ENCODE measurements at regions not wholly inside any gene's neighbourhood (a gene's known extent, or its start where the extent isn't known, plus 50 kb on each side); places are given as distances from the start of the nearest gene placed in this dataset.

DNA sequence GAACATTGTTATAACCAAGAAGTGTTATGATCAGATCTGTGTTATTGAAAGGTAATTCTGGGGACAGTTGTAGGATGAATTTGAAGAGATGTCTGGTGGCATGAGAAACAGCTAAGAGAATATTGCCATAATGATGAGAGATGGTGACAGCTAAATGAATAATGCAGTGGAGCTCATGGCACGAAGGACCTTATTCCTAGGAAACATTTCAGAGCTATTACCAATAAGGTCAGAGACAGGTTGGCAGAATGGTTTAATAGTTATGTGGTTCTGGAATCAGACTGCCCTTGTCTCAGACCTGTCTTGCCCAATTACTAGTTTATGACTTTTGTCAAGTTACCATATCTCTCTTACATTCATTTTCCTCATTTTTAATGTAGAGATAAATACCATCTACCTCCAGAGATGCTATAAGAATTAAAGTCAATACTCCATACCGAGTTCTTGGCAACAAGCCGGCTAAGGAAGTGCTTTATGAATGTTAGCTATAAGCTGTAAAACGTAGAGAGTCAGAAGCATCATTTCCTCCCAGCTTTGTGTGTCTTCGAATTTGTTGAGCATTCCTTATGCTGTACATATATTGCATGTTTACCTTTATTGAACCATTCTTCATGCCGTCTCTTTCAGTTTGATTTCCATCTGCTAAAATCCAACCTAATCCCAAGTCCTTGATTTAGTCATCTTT is 73.6 kb upstream of the COL5A2 start:
- 83% methylated on average over 2 of the region's 6 CpGs for WGBS (ENCODE audit: insufficient coverage, low lambda C conversion rate)
- no peak overlapping the region for H3K27ac ChIP-seq (ENCODE audit: low read length)
- peak in 1 of 2 donors; percentile 11 for DNase-seq
- no peaks in the 10 kb centered on the region for H3K4me1 ChIP-seq (ENCODE audit: control insufficient read depth, insufficient read depth, low read length)
- no peaks in the 10 kb centered on the region for H3K27me3 ChIP-seq (ENCODE audit: control insufficient read depth, insufficient read depth, low read length)
- H3K4me3 ChIP-seq (ENCODE audit: low read length): no peak overlapping the region
- no peaks in the 10 kb centered on the region for H3K36me3 ChIP-seq (ENCODE audit: control insufficient read depth, insufficient read depth, low read length)
- no peaks in the 10 kb centered on the region for H3K9me3 ChIP-seq (ENCODE audit: control insufficient read depth, low read depth, low read length)

DNA sequence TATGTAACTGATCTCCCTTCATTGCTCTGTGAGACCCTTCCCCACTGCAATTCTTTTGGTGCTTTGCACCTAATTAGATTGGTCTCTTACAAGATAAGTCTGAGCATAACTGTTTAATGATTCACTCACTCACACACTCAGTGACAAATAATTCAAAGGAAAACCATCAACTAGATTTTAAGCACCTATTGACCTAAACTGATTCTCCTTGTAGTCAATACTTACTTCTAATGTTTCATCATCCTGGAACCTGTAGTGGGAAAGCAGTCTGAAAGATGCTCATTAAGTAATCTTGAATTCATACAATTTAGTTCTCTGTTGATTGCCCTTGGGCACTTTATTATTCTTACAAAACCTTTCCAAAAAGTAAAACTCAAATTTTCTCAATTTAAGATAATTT is 74.3 kb upstream of the COL5A2 start:
- Histone ChIP-seq H3K36me3 (ENCODE audit: control insufficient read depth, insufficient read depth, low read length) (no peaks in the 10 kb centered on the region), H3K9me3 (ENCODE audit: control insufficient read depth, low read depth, low read length) (no peaks in the 10 kb centered on the region), H3K4me1 (ENCODE audit: control insufficient read depth, insufficient read depth, low read length) (no peaks in the 10 kb centered on the region), H3K27ac (ENCODE audit: low read length) (no peak overlapping the region), H3K27me3 (ENCODE audit: control insufficient read depth, insufficient read depth, low read length) (no peaks in the 10 kb centered on the region), H3K4me3 (ENCODE audit: low read length) (no peak overlapping the region)
- no peak for DNase-seq

DNA sequence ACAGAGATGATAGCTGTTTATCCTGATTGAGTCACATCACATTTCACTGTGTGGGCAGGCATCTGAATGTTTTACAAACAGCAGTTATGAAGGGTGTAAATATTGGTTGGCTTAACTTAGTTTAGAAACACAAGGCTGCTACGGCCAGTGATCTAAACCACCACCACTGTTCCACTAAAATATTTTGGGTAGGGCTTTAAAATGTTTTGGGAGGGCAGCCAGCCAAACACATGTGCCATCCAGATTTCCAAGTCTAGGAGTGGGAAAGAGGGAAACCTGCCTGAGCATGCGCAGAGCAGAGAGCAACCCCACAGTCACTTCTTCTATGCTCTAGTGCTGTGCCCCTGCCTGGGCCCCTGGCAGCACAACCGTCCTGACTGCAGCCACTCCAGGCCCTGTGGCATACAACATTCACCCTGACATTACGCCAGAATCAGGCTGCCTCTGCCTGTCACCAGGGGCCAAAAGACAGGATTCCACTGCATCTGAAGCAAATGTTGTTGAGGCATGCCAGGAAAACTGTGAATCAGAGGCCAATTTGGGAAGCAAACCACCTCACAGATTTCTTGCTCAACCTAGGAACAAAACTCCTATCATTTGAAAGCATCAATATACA is 74.8 kb upstream of the COL5A2 start:
- H3K36me3 ChIP-seq (ENCODE audit: control insufficient read depth, insufficient read depth, low read length): no peaks in the 10 kb centered on the region
- no peak overlapping the region for H3K27ac ChIP-seq (ENCODE audit: low read length)
- no CpG with 5 or more reads among the region's 4 CpGs for WGBS (ENCODE audit: insufficient coverage, low lambda C conversion rate)

DNA sequence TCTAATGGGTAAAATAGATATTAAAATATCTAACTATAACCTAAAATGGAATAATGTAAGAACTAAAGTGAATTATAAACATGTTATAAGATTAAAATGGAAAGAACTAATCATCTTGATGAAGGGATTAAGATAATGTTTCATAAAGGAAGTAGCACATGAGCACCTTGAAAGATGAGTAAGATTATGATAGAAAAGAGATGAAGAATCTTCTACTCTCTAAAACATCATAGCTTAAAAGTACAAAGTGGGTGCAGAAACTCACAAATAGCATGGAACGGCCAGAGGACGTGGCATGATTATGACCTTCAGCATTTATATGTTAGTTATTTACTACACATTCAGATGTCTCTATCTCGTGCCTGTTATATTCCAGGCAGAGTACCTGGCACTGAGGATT is 76.2 kb upstream of the COL5A2 start:
- DNase-seq: no peak
- Histone ChIP-seq H3K9me3 (ENCODE audit: control insufficient read depth, low read depth, low read length) (no peaks in the 10 kb centered on the region), H3K27me3 (ENCODE audit: control insufficient read depth, insufficient read depth, low read length) (no peaks in the 10 kb centered on the region), H3K4me1 (ENCODE audit: control insufficient read depth, insufficient read depth, low read length) (no peaks in the 10 kb centered on the region), H3K4me3 (ENCODE audit: low read length) (no peak overlapping the region), H3K36me3 (ENCODE audit: control insufficient read depth, insufficient read depth, low read length) (no peaks in the 10 kb centered on the region), H3K27ac (ENCODE audit: low read length) (no peak overlapping the region)
- WGBS (ENCODE audit: insufficient coverage, low lambda C conversion rate): no CpG with 5 or more reads among the region's 3 CpGs

More for the DNA sequence above, 74.8 kb upstream of the COL5A2 start:
- DNase-seq: no peak
- H3K4me3 ChIP-seq (ENCODE audit: low read length): no peak overlapping the region
- no peaks in the 10 kb centered on the region for H3K27me3 ChIP-seq (ENCODE audit: control insufficient read depth, insufficient read depth, low read length)
- no peaks in the 10 kb centered on the region for H3K9me3 ChIP-seq (ENCODE audit: control insufficient read depth, low read depth, low read length)
- H3K4me1 ChIP-seq (ENCODE audit: control insufficient read depth, insufficient read depth, low read length): no peaks in the 10 kb centered on the region

DNA sequence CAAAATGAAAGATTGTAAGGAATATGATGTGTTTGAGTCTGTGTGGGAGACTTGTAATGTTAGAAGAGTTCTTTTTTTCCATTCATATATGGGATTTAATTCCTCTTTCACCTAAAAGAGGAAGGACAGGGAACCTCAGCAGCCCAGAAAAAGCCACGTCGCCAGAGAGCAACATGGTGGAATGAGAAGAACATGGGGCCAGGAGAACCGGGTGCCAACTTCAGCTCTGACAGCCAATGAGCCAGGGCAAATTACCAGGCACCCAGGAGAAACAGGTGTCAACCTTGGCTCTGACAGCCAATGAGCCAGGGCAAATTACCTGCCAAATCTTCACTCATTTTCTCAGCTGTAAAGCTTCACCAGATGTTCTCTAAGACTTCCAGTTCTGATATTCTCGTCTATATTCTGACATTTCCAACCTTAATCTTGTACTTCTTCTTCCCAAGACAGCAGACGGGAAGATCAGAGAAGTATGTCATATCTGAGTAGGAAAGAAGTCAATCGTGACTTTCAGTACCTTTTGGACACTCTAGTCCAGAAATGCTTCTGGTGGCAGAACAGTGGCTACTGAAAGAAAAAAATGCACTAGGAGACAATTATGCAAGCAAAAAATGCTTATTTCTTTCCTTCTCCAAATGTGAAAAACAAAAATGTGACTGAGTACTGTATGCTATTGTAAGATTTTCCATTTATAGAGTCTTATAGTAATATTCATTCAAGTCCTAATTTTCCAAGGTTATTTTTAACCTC is 79.2 kb upstream of the COL5A2 start:
- no peak for DNase-seq
- H3K4me3 ChIP-seq (ENCODE audit: low read length): no peak overlapping the region
- no peaks in the 10 kb centered on the region for H3K9me3 ChIP-seq (ENCODE audit: control insufficient read depth, low read depth, low read length)
- H3K27me3 ChIP-seq (ENCODE audit: control insufficient read depth, insufficient read depth, low read length): no peaks in the 10 kb centered on the region
- no peak overlapping the region for H3K27ac ChIP-seq (ENCODE audit: low read length)
- no peaks in the 10 kb centered on the region for H3K36me3 ChIP-seq (ENCODE audit: control insufficient read depth, insufficient read depth, low read length)
- no peaks in the 10 kb centered on the region for H3K4me1 ChIP-seq (ENCODE audit: control insufficient read depth, insufficient read depth, low read length)
- 100% methylated on average over 1 of the region's 6 CpGs for WGBS (ENCODE audit: insufficient coverage, low lambda C conversion rate)

DNA sequence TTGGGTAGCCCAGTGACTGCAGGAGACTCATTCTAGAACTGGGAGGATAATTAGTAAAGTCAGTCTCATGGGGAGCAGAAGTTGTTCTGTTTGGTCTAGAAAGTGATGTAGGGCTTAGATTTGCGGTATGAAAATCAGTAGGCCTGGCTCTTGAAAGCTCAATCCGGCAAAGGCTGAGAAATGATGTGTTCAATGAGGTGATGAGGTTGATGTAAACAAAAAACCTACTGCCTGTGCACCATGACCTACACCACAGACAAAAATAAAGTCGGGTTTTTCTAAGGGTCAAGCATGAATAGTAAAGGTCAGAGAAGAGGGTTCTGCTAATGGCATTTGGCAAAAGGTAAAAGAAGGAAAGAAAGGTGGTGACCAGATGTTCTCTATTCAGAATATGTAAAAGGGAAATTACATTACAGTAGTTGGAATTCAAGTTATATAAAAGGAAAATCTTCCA is 80.8 kb upstream of the COL5A2 start:
- 86% methylated on average over 1 of the region's 3 CpGs for WGBS (ENCODE audit: insufficient coverage, low lambda C conversion rate)
- no peak overlapping the region for H3K27ac ChIP-seq (ENCODE audit: low read length)
- no peak for DNase-seq

DNA sequence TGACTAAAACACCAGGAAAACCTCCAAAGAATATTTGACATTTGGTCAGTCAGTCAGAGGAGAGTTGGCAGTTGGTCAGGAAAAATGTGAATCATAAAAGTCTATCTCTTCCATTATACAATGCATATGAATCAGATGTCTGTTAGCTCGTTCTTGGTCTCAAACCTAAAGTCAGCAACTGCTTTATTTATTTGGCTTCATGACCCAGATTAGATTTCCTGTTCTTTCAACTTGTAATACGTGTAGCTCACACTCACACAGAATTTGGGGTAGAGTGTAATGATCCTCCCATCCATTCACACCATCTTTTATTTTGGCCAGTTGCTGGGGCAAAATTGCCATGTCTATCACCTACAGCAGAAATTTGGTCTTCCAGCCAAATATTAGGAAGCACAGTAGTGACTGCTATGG is 81.9 kb upstream of the COL5A2 start:
- Histone ChIP-seq H3K27me3 (ENCODE audit: control insufficient read depth, insufficient read depth, low read length) (no peaks in the 10 kb centered on the region), H3K4me1 (ENCODE audit: control insufficient read depth, insufficient read depth, low read length) (no peaks in the 10 kb centered on the region), H3K4me3 (ENCODE audit: low read length) (no peak overlapping the region), H3K27ac (ENCODE audit: low read length) (no peak overlapping the region), H3K36me3 (ENCODE audit: control insufficient read depth, insufficient read depth, low read length) (no peaks in the 10 kb centered on the region), H3K9me3 (ENCODE audit: control insufficient read depth, low read depth, low read length) (no peaks in the 10 kb centered on the region)
- DNase-seq: no peak
- no CpG with 5 or more reads among the region's 2 CpGs for WGBS (ENCODE audit: insufficient coverage, low lambda C conversion rate)

More for the DNA sequence above, 80.8 kb upstream of the COL5A2 start:
- Histone ChIP-seq H3K4me3 (ENCODE audit: low read length) (no peak overlapping the region), H3K36me3 (ENCODE audit: control insufficient read depth, insufficient read depth, low read length) (no peaks in the 10 kb centered on the region), H3K27me3 (ENCODE audit: control insufficient read depth, insufficient read depth, low read length) (no peaks in the 10 kb centered on the region), H3K9me3 (ENCODE audit: control insufficient read depth, low read depth, low read length) (no peaks in the 10 kb centered on the region), H3K4me1 (ENCODE audit: control insufficient read depth, insufficient read depth, low read length) (no peaks in the 10 kb centered on the region)

DNA sequence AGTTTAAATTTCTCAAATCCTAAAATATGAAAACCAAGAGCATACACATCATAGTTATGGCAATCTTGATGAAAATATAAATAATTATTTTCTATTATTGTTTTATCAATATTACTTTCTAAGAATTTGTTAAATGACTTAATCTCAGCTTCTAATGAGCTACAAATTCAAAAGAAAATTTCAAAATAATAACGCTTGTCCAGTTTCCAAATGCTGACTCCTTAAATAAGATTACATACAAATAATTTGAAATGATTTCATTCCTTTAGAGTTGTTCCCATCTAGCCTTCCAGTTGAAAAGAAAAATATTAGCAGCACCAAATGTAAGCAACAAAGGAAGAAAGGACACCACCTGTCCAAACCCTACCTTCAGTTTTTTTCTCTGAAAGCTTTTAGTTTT is 82.4 kb upstream of the COL5A2 start:
- DNase-seq: no peak
- Histone ChIP-seq H3K27me3 (ENCODE audit: control insufficient read depth, insufficient read depth, low read length) (no peaks in the 10 kb centered on the region), H3K4me3 (ENCODE audit: low read length) (no peak overlapping the region), H3K27ac (ENCODE audit: low read length) (no peak overlapping the region), H3K36me3 (ENCODE audit: control insufficient read depth, insufficient read depth, low read length) (no peaks in the 10 kb centered on the region), H3K4me1 (ENCODE audit: control insufficient read depth, insufficient read depth, low read length) (no peaks in the 10 kb centered on the region), H3K9me3 (ENCODE audit: control insufficient read depth, low read depth, low read length) (no peaks in the 10 kb centered on the region)
- WGBS (ENCODE audit: insufficient coverage, low lambda C conversion rate): 100% methylated on average over 1 of the region's 1 CpG

DNA sequence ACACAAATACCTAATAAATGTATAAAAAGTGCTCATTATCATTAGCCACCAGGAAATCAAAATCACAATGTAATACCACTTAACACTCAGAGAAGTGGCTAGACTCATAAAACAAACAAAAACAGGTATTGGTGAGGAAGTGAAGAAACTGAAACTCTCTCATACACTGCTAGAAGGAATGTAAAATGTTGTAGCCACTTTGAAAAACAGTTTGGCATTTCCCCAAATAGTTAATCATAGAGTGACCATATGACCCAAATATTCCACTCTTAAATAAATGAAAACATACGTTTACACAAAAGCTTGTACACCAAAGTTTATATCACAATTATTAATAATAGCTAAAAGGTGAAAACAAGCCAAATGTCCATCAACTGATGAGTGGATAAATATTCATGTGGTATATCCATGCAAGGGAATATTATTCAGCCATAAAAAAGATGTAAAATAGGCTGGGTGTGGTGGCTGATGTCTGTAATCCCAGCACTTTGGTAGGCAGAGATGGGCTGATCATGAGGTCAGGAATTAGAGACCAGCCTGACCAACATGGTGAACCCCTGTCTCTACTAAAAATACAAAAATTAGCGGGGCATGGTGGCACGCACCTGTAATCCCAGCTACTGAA is 86.2 kb upstream of the COL5A2 start:
- no peaks in the 10 kb centered on the region for H3K4me1 ChIP-seq (ENCODE audit: control insufficient read depth, insufficient read depth, low read length)
- H3K9me3 ChIP-seq (ENCODE audit: control insufficient read depth, low read depth, low read length): no peaks in the 10 kb centered on the region
- WGBS (ENCODE audit: insufficient coverage, low lambda C conversion rate): 60% methylated on average over 1 of the region's 3 CpGs
- no peak for DNase-seq
- no peak overlapping the region for H3K4me3 ChIP-seq (ENCODE audit: low read length)
- H3K27me3 ChIP-seq (ENCODE audit: control insufficient read depth, insufficient read depth, low read length): no peaks in the 10 kb centered on the region
- H3K27ac ChIP-seq (ENCODE audit: low read length): no peak overlapping the region
- no peaks in the 10 kb centered on the region for H3K36me3 ChIP-seq (ENCODE audit: control insufficient read depth, insufficient read depth, low read length)

DNA sequence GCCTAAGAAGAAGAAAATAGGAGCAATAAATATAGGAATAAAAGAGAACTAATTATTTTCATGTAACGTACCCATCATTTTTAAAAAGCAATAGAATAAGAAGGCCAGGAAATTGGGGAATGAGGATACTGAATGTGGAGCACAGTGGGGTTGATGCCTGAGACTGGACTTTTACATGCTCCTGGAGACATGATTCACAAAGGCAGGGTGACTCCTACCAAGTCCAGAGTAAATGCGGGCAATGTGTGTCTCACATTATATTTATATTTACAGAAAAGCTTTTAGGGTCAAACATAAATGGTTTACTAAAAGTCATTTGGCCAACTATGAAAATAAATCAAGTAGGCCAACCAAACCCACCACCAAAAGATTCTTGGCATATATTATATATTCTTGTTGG is 87.9 kb upstream of the COL5A2 start:
- Histone ChIP-seq H3K27me3 (ENCODE audit: control insufficient read depth, insufficient read depth, low read length) (no peaks in the 10 kb centered on the region), H3K4me1 (ENCODE audit: control insufficient read depth, insufficient read depth, low read length) (no peaks in the 10 kb centered on the region), H3K27ac (ENCODE audit: low read length) (no peak overlapping the region), H3K36me3 (ENCODE audit: control insufficient read depth, insufficient read depth, low read length) (no peaks in the 10 kb centered on the region), H3K9me3 (ENCODE audit: control insufficient read depth, low read depth, low read length) (no peaks in the 10 kb centered on the region), H3K4me3 (ENCODE audit: low read length) (no peak overlapping the region)
- no peak for DNase-seq
- WGBS (ENCODE audit: insufficient coverage, low lambda C conversion rate): 0% methylated on average over 1 of the region's 2 CpGs

All from large intestine (tissue), 3 donors.